Type B pancreatic cell (in vitro differentiated cells): ENCODE measurements at regions not wholly inside any gene's neighbourhood (a gene's known extent, or its start where the extent isn't known, plus 50 kb on each side); places are given as distances from the start of the nearest gene placed in this dataset.
"Not testable (repeated sequence)": the region's sequence is repeated elsewhere in the genome, so short reads cannot be mapped to it uniquely, and the experiment has no call there.

ENCODE experiments used
- DNase-seq: peaks from one replicate; pipeline ENCODE4 v3.0.0; 2021; ENCODE audit warnings: mixed read lengths; ENCODE audit not compliant: unreplicated experiment; ENCODE audit errors: extremely low spot score
- H3K27ac Mint-ChIP-seq: 2 replicates; pipeline ENCODE4 v1.8.0; 2021; ENCODE audit warnings: mild to moderate bottlenecking, mixed read lengths
- H3K27me3 Mint-ChIP-seq: 2 replicates; pipeline ENCODE4 v1.8.0; 2021; ENCODE audit warnings: mixed read lengths
- H3K36me3 Mint-ChIP-seq: 2 replicates; pipeline ENCODE4 v1.8.0; 2021; ENCODE audit warnings: mixed read lengths
- H3K4me1 Mint-ChIP-seq: one replicate; pipeline ENCODE4 v1.8.0; 2021; ENCODE audit warnings: mixed read lengths; ENCODE audit not compliant: unreplicated experiment
- H3K4me3 Mint-ChIP-seq: 2 replicates; pipeline ENCODE4 v1.8.0; 2021; ENCODE audit warnings: mild to moderate bottlenecking, mixed read lengths
- H3K9me3 Mint-ChIP-seq: 2 replicates; pipeline ENCODE4 v1.8.0; 2021; ENCODE audit warnings: mixed read lengths
- TF ChIP-seq, protein P1 (sequence below): fragments of 200-600 bp; sonication (generic); conservative IDR thresholded peaks from 2 replicates; pipeline ENCODE4 v1.5.0; 2021; ENCODE audit warnings: antibody characterized with exemption, mild to moderate bottlenecking

GRCh38 chr1:234826352-234826751 lies 216.4 kb upstream of the IRF2BP2 start:
- no peaks in the 10 kb centered on the region for H3K36me3 Mint-ChIP-seq
- TF ChIP-seq, protein P1, sequence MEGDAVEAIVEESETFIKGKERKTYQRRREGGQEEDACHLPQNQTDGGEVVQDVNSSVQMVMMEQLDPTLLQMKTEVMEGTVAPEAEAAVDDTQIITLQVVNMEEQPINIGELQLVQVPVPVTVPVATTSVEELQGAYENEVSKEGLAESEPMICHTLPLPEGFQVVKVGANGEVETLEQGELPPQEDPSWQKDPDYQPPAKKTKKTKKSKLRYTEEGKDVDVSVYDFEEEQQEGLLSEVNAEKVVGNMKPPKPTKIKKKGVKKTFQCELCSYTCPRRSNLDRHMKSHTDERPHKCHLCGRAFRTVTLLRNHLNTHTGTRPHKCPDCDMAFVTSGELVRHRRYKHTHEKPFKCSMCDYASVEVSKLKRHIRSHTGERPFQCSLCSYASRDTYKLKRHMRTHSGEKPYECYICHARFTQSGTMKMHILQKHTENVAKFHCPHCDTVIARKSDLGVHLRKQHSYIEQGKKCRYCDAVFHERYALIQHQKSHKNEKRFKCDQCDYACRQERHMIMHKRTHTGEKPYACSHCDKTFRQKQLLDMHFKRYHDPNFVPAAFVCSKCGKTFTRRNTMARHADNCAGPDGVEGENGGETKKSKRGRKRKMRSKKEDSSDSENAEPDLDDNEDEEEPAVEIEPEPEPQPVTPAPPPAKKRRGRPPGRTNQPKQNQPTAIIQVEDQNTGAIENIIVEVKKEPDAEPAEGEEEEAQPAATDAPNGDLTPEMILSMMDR = no peak

GRCh38 chr1:234825498-234826165 lies 215.7 kb upstream of the IRF2BP2 start:
- Mint-ChIP-seq H3K9me3 (peaks cover 12% of the 10 kb centered on the region), H3K27ac (no peak overlapping the region), H3K4me3 (peak overlapping the region; percentile 38), H3K36me3 (no peaks in the 10 kb centered on the region), H3K27me3 (no peaks in the 10 kb centered on the region), H3K4me1 (peaks cover 20% of the 10 kb centered on the region)
- no peak for DNase-seq
- TF ChIP-seq, protein P1 = no peak

More at GRCh38 chr1:234826352-234826751, 216.4 kb upstream of the IRF2BP2 start:
- peaks cover 9% of the 10 kb centered on the region for H3K9me3 Mint-ChIP-seq
- DNase-seq = no peak
- H3K4me3 Mint-ChIP-seq = no peak overlapping the region
- H3K27ac Mint-ChIP-seq = no peak overlapping the region
- H3K4me1 Mint-ChIP-seq = peaks cover 20% of the 10 kb centered on the region
- no peaks in the 10 kb centered on the region for H3K27me3 Mint-ChIP-seq

GRCh38 chr1:234824836-234825235 lies 214.9 kb upstream of the IRF2BP2 start:
- DNase-seq, H3K9me3 Mint-ChIP-seq, H3K36me3 Mint-ChIP-seq, H3K4me3 Mint-ChIP-seq, H3K27me3 Mint-ChIP-seq, H3K27ac Mint-ChIP-seq: not testable (repeated sequence)
- H3K4me1 Mint-ChIP-seq = peaks cover 20% of the 10 kb centered on the region

- H3K4me3 Mint-ChIP-seq = no peak overlapping the region
- peaks cover 20% of the 10 kb centered on the region for H3K4me1 Mint-ChIP-seq
- TF ChIP-seq, protein P1 = no peak
- H3K27me3 Mint-ChIP-seq = no peaks in the 10 kb centered on the region
- no peaks in the 10 kb centered on the region for H3K36me3 Mint-ChIP-seq
- peaks cover 3% of the 10 kb centered on the region for H3K9me3 Mint-ChIP-seq
- H3K27ac Mint-ChIP-seq = peak overlapping the region; percentile 55
- DNase-seq = no peak
Measured at GRCh38 chr1:234823191-234824176, 213.5 kb upstream of the IRF2BP2 start.

- Mint-ChIP-seq H3K9me3 (peaks cover 8% of the 10 kb centered on the region), H3K36me3 (no peaks in the 10 kb centered on the region), H3K27me3 (no peaks in the 10 kb centered on the region), H3K4me1 (peaks cover 29% of the 10 kb centered on the region), H3K4me3 (no peak overlapping the region), H3K27ac (no peak overlapping the region)
- DNase-seq = no peak
- TF ChIP-seq, protein P1 = no peak
Measured at GRCh38 chr1:234821840-234822239, 211.9 kb upstream of the IRF2BP2 start.

GRCh38 chr1:234820597-234820996 lies 210.6 kb upstream of the IRF2BP2 start:
- no peaks in the 10 kb centered on the region for H3K27me3 Mint-ChIP-seq
- H3K4me1 Mint-ChIP-seq = peaks cover 21% of the 10 kb centered on the region
- no peak for DNase-seq
- peaks cover 8% of the 10 kb centered on the region for H3K9me3 Mint-ChIP-seq
- TF ChIP-seq, protein P1 = no peak
- H3K36me3 Mint-ChIP-seq = no peaks in the 10 kb centered on the region
- H3K4me3 Mint-ChIP-seq = no peak overlapping the region
- H3K27ac Mint-ChIP-seq = no peak overlapping the region

- peaks cover 16% of the 10 kb centered on the region for H3K4me1 Mint-ChIP-seq
Measured at GRCh38 chr1:234819845-234820244, 209.9 kb upstream of the IRF2BP2 start.

DNA sequence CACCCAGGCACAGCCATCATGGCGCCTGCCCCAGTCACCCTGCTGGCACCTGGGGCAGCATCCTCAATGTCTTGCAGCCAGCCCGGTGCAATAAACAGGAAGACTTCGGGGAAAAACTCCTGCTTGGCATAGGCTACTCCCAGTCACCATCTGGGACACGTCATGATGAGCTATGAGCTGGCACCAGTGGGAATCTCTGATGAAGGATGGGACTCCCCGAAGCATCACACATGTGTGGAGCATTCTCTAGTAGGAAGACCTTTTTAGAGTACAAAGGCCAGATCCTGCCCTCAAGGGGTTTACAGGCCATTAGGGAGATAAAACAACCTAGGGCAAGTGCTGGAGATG lies 208.0 kb upstream of the IRF2BP2 start:
- H3K4me3 Mint-ChIP-seq, DNase-seq, H3K27me3 Mint-ChIP-seq, H3K27ac Mint-ChIP-seq, H3K36me3 Mint-ChIP-seq, H3K9me3 Mint-ChIP-seq: not testable (repeated sequence)
- peaks cover 10% of the 10 kb centered on the region for H3K4me1 Mint-ChIP-seq

More at GRCh38 chr1:234819845-234820244, 209.9 kb upstream of the IRF2BP2 start:
- H3K27ac Mint-ChIP-seq, H3K9me3 Mint-ChIP-seq, DNase-seq, H3K4me3 Mint-ChIP-seq, H3K27me3 Mint-ChIP-seq, H3K36me3 Mint-ChIP-seq: not testable (repeated sequence)
